ENCODE measurements at regions not wholly inside any gene's neighbourhood (a gene's known extent, or its start where the extent isn't known, plus 50 kb on each side); places are given as distances from the start of the nearest gene placed in this dataset.

DNA sequence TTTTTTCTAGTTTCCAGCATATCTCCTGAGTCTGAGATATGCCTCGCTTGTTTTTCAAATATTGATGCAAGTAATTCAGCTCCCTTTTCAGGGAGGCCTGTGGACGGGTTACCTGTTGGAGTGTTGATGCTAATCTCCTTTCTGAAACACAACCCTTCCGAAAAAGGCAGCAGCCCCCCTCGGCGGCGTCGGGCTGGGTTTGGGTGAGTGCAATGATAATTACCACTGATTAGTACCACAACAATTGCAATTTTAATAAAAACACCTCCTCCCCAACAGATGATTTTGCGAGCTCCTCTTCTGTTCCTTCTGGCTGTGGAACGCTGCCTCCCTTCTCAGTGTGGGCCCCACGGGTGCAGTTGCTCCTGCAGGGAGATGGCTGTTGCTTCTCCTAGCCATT, 66.3 kb downstream of the PTGR3 start:
- TF ChIP-seq, protein P1, sequence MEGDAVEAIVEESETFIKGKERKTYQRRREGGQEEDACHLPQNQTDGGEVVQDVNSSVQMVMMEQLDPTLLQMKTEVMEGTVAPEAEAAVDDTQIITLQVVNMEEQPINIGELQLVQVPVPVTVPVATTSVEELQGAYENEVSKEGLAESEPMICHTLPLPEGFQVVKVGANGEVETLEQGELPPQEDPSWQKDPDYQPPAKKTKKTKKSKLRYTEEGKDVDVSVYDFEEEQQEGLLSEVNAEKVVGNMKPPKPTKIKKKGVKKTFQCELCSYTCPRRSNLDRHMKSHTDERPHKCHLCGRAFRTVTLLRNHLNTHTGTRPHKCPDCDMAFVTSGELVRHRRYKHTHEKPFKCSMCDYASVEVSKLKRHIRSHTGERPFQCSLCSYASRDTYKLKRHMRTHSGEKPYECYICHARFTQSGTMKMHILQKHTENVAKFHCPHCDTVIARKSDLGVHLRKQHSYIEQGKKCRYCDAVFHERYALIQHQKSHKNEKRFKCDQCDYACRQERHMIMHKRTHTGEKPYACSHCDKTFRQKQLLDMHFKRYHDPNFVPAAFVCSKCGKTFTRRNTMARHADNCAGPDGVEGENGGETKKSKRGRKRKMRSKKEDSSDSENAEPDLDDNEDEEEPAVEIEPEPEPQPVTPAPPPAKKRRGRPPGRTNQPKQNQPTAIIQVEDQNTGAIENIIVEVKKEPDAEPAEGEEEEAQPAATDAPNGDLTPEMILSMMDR (IDR thresholded peaks at IDR 0.05), result no peak
- no peak for TF ChIP-seq POLR2A (IDR thresholded peaks at IDR 0.05)
- no peak for TF ChIP-seq EP300 (IDR thresholded peaks at IDR 0.05)
- 64 to 78% (median 64%) methylated on average over 10 of the region's 10 CpGs for WGBS, 3 donors
- no peaks in the 10 kb centered on the region for H3K36me3 ChIP-seq
- H3K27me3 ChIP-seq, result no peaks in the 10 kb centered on the region
- H3K4me3 ChIP-seq, result no peak overlapping the region
- H3K4me1 ChIP-seq (ENCODE audit: insufficient read depth), result no peaks in the 10 kb centered on the region
- no peak for DNase-seq
- no peak overlapping the region for H3K27ac ChIP-seq
- intact Hi-C loops (cut with DNase I), result no loop called here
- H3K9me3 ChIP-seq, result no peaks in the 10 kb centered on the region

DNA sequence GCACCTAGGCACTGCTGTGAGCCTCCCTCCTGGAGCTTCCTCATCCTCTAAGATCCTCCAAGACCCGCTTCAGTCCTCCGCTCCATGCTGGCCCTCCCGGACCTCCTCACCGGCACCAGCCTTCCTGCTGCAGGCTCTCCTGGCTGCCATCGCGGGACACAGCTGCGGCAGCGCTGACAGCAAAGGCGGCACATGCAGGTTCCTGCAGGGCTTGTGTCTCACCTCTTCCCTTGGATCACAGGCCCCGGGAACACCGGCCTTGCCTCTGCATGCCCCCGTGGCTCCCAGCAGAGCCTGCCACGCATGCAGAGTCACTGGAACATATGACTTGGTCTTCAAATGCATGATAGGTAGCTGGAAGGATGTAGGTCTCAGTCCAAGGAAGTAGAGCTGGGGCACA, 67.2 kb downstream of the PTGR3 start:
- H3K4me1 ChIP-seq (ENCODE audit: insufficient read depth), result no peaks in the 10 kb centered on the region
- TF ChIP-seq, protein P1 (IDR thresholded peaks at IDR 0.05), result no peak
- TF ChIP-seq EP300 (IDR thresholded peaks at IDR 0.05) (no peak), POLR2A (IDR thresholded peaks at IDR 0.05) (no peak)
- H3K27me3 ChIP-seq, result no peaks in the 10 kb centered on the region
- H3K4me3 ChIP-seq, result no peak overlapping the region
- H3K27ac ChIP-seq, result no peak overlapping the region
- intact Hi-C loops (cut with DNase I), result no loop called here
- no peaks in the 10 kb centered on the region for H3K36me3 ChIP-seq
- no peak for DNase-seq
- H3K9me3 ChIP-seq, result no peaks in the 10 kb centered on the region
- WGBS, 3 donors, result 96% methylated on average over 13 of the region's 13 CpGs

DNA sequence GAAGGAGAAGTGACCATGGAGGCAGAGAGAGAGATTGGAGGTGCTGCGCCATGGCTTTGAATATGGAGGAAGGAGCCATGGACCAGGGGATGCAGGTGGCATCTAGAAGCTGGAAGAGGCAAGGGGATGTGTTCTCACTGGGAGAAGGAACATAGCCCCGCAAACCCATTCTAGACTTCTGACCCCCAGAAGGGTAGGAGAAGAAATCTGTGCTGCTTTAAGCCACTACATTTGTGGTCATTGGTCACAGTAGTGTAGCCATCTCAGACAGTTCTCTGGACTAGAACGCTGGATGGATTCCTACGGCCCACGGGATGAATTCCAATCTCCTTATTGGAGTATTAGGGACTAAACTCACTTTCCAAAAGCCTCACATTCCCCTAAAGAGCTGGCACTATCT, 67.8 kb downstream of the PTGR3 start:
- no peak overlapping the region for H3K4me3 ChIP-seq
- no peaks in the 10 kb centered on the region for H3K4me1 ChIP-seq (ENCODE audit: insufficient read depth)
- TF ChIP-seq, protein P1 (IDR thresholded peaks at IDR 0.05), result no peak
- TF ChIP-seq POLR2A (IDR thresholded peaks at IDR 0.05) (no peak), EP300 (IDR thresholded peaks at IDR 0.05) (no peak)
- intact Hi-C loops (cut with DNase I), result no loop called here
- no peak overlapping the region for H3K27ac ChIP-seq
- WGBS, 3 donors, result 86 to 87% (median 86%) methylated on average over 5 of the region's 5 CpGs
- H3K9me3 ChIP-seq, result no peaks in the 10 kb centered on the region
- H3K27me3 ChIP-seq, result no peaks in the 10 kb centered on the region
- DNase-seq, result no peak
- H3K36me3 ChIP-seq, result no peaks in the 10 kb centered on the region

DNA sequence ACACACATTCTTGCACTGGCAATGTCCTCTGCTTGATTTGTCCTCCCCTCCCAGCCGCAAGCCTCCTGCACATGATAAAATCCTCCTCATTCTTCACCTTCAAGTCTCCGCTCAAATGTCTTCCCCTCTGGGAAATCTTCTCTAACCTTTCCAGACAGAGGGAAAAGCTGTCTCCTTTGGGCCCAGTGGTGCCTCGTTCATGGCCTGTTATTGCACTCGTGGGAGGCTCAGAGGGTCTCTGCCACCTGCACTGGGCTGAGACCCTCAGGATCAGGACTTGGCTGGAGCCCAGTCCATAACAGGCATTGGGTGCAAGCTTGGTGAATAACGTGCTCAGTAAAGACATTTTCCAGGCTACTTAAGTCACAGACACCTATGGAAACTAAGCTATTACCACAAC, 68.6 kb downstream of the PTGR3 start:
- Histone ChIP-seq H3K27me3 (no peaks in the 10 kb centered on the region), H3K9me3 (no peaks in the 10 kb centered on the region), H3K4me3 (no peak overlapping the region), H3K36me3 (no peaks in the 10 kb centered on the region), H3K27ac (no peak overlapping the region), H3K4me1 (ENCODE audit: insufficient read depth) (no peaks in the 10 kb centered on the region)
- TF ChIP-seq, protein P1 (IDR thresholded peaks at IDR 0.05), result no peak
- TF ChIP-seq EP300 (IDR thresholded peaks at IDR 0.05) (no peak), POLR2A (IDR thresholded peaks at IDR 0.05) (no peak)
- intact Hi-C loops (cut with DNase I), result no loop called here
- WGBS, 3 donors, result 60 to 65% (median 64%) methylated on average over 5 of the region's 5 CpGs
- no peak for DNase-seq
